ENCODE measurements at regions not wholly inside any gene's neighbourhood (a gene's known extent, or its start where the extent isn't known, plus 50 kb on each side); places are given as distances from the start of the nearest gene placed in this dataset.
"Not testable (repeated sequence)": the region's sequence is repeated elsewhere in the genome, so short reads cannot be mapped to it uniquely, and the experiment has no call there.

GRCh38 chr4:179285696-179286095 lies 1843.5 kb upstream of the AGA start:
- no peak for DNase-seq (ENCODE audit: low read depth)

- DNase-seq (ENCODE audit: low read depth): no peak
Observed at GRCh38 chr4:179291657-179292056, 1849.4 kb upstream of the AGA start.

- DNase-seq (ENCODE audit: low read depth): no peak
Observed at GRCh38 chr4:179292468-179292867, 1850.2 kb upstream of the AGA start.

- no peak for DNase-seq (ENCODE audit: low read depth)
Observed at GRCh38 chr4:179307297-179308136, 1865.3 kb upstream of the AGA start.

- no peak for DNase-seq (ENCODE audit: low read depth)
Observed at GRCh38 chr4:179313823-179314222, 1871.6 kb upstream of the AGA start.

- DNase-seq (ENCODE audit: low read depth): no peak
Observed at GRCh38 chr4:179325181-179325580, 1882.9 kb upstream of the AGA start.

- DNase-seq (ENCODE audit: low read depth): no peak
Observed at GRCh38 chr4:179328627-179329026, 1886.4 kb upstream of the AGA start.

- DNase-seq (ENCODE audit: low read depth): no peak
Observed at GRCh38 chr4:179331362-179331761, 1889.1 kb upstream of the AGA start.

GRCh38 chr4:179344861-179345260 lies 1902.6 kb upstream of the AGA start:
- no peak for DNase-seq (ENCODE audit: low read depth)

GRCh38 chr4:179352221-179352620 lies 1910.0 kb upstream of the AGA start:
- no peak for DNase-seq (ENCODE audit: low read depth)

- no peak for DNase-seq (ENCODE audit: low read depth)
Observed at GRCh38 chr4:179353786-179354185, 1911.5 kb upstream of the AGA start.

- no peak for DNase-seq (ENCODE audit: low read depth)
Observed at GRCh38 chr4:179361978-179362486, 1919.8 kb upstream of the AGA start.

- not testable (repeated sequence) for DNase-seq (ENCODE audit: low read depth)
Observed at GRCh38 chr4:179365932-179366331, 1923.7 kb upstream of the AGA start.

- DNase-seq (ENCODE audit: low read depth): no peak
Observed at GRCh38 chr4:179372242-179372641, 1930.0 kb upstream of the AGA start.

GRCh38 chr4:179372746-179373145 lies 1930.5 kb upstream of the AGA start:
- DNase-seq (ENCODE audit: low read depth): no peak

- DNase-seq (ENCODE audit: low read depth): not testable (repeated sequence)
Observed at GRCh38 chr4:179378847-179379246, 1936.6 kb upstream of the AGA start.

- DNase-seq (ENCODE audit: low read depth): no peak
Observed at GRCh38 chr4:179392787-179393186, 1950.5 kb upstream of the AGA start.

GRCh38 chr4:179398414-179398813 lies 1956.2 kb upstream of the AGA start:
- DNase-seq (ENCODE audit: low read depth): no peak

- DNase-seq (ENCODE audit: low read depth): no peak
Observed at GRCh38 chr4:179399054-179399782, 1957.0 kb upstream of the AGA start.

GRCh38 chr4:179415037-179415846 lies 1973.0 kb upstream of the AGA start:
- no peak for DNase-seq (ENCODE audit: low read depth)

- no peak for DNase-seq (ENCODE audit: low read depth)
Observed at GRCh38 chr4:179415847-179416223, 1973.6 kb upstream of the AGA start.

- no peak for DNase-seq (ENCODE audit: low read depth)
Observed at GRCh38 chr4:179417357-179417756, 1975.1 kb upstream of the AGA start.
